ENCODE measurements at regions not wholly inside any gene's neighbourhood (a gene's known extent, or its start where the extent isn't known, plus 50 kb on each side); places are given as distances from the start of the nearest gene placed in this dataset.

DNA sequence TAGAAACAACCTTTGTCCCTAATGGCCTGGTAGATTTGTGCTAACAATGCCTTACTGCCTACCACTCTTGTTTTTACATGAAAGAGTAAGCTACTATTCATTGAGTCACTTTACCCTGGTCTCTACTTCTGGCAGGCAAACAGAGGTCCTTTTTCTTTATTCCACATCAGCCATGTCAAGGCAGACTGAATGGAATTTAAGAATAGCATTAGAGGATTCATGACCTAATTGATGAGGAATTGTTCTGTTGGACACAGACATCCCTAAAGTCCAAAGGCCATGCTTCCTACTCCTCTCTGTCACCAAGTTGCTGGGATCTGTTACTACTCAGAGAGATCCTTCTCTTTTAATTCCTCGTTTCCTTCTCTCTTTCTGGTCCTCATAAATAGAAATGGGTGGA is 229.1 kb upstream of the ZP4 start:
- TF ChIP-seq ZNF776 (tag by site-specific recombination; IDR thresholded peaks at IDR 0.05; ENCODE audit: borderline replicate concordance) (no peak), PRDM1 (tag by site-specific recombination; IDR thresholded peaks at IDR 0.05) (no peak), ZNF112 (tag by site-specific recombination; IDR thresholded peaks at IDR 0.05) (no peak), YY1 (tag by site-specific recombination; IDR thresholded peaks at IDR 0.05) (no peak), ZNF830 (tag by site-specific recombination; IDR thresholded peaks at IDR 0.05; ENCODE audit: low read depth) (no peak), ZSCAN23 (tag by site-specific recombination; IDR thresholded peaks at IDR 0.05) (no peak), ZNF423 (tag by site-specific recombination; IDR thresholded peaks at IDR 0.05) (no peak), ZNF311 (tag by site-specific recombination; IDR thresholded peaks at IDR 0.05; ENCODE audit: borderline replicate concordance) (no peak)
- TF ChIP-seq, protein P1, sequence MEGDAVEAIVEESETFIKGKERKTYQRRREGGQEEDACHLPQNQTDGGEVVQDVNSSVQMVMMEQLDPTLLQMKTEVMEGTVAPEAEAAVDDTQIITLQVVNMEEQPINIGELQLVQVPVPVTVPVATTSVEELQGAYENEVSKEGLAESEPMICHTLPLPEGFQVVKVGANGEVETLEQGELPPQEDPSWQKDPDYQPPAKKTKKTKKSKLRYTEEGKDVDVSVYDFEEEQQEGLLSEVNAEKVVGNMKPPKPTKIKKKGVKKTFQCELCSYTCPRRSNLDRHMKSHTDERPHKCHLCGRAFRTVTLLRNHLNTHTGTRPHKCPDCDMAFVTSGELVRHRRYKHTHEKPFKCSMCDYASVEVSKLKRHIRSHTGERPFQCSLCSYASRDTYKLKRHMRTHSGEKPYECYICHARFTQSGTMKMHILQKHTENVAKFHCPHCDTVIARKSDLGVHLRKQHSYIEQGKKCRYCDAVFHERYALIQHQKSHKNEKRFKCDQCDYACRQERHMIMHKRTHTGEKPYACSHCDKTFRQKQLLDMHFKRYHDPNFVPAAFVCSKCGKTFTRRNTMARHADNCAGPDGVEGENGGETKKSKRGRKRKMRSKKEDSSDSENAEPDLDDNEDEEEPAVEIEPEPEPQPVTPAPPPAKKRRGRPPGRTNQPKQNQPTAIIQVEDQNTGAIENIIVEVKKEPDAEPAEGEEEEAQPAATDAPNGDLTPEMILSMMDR (tag by site-specific recombination; IDR thresholded peaks at IDR 0.05) = no peak
- TF ChIP-seq, protein P2, sequence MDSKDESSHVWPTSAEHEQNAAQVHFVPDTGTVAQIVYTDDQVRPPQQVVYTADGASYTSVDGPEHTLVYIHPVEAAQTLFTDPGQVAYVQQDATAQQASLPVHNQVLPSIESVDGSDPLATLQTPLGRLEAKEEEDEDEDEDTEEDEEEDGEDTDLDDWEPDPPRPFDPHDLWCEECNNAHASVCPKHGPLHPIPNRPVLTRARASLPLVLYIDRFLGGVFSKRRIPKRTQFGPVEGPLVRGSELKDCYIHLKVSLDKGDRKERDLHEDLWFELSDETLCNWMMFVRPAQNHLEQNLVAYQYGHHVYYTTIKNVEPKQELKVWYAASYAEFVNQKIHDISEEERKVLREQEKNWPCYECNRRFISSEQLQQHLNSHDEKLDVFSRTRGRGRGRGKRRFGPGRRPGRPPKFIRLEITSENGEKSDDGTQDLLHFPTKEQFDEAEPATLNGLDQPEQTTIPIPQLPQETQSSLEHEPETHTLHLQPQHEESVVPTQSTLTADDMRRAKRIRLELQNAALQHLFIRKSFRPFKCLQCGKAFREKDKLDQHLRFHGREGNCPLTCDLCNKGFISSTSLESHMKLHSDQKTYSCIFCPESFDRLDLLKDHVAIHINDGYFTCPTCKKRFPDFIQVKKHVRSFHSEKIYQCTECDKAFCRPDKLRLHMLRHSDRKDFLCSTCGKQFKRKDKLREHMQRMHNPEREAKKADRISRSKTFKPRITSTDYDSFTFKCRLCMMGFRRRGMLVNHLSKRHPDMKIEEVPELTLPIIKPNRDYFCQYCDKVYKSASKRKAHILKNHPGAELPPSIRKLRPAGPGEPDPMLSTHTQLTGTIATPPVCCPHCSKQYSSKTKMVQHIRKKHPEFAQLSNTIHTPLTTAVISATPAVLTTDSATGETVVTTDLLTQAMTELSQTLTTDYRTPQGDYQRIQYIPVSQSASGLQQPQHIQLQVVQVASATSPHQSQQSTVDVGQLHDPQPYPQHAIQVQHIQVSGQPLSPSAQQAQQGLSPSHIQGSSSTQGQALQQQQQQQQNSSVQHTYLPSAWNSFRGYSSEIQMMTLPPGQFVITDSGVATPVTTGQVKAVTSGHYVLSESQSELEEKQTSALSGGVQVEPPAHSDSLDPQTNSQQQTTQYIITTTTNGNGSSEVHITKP (tag by site-specific recombination; IDR thresholded peaks at IDR 0.05) = no peak
- TF ChIP-seq, protein P3, sequence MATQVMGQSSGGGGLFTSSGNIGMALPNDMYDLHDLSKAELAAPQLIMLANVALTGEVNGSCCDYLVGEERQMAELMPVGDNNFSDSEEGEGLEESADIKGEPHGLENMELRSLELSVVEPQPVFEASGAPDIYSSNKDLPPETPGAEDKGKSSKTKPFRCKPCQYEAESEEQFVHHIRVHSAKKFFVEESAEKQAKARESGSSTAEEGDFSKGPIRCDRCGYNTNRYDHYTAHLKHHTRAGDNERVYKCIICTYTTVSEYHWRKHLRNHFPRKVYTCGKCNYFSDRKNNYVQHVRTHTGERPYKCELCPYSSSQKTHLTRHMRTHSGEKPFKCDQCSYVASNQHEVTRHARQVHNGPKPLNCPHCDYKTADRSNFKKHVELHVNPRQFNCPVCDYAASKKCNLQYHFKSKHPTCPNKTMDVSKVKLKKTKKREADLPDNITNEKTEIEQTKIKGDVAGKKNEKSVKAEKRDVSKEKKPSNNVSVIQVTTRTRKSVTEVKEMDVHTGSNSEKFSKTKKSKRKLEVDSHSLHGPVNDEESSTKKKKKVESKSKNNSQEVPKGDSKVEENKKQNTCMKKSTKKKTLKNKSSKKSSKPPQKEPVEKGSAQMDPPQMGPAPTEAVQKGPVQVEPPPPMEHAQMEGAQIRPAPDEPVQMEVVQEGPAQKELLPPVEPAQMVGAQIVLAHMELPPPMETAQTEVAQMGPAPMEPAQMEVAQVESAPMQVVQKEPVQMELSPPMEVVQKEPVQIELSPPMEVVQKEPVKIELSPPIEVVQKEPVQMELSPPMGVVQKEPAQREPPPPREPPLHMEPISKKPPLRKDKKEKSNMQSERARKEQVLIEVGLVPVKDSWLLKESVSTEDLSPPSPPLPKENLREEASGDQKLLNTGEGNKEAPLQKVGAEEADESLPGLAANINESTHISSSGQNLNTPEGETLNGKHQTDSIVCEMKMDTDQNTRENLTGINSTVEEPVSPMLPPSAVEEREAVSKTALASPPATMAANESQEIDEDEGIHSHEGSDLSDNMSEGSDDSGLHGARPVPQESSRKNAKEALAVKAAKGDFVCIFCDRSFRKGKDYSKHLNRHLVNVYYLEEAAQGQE (tag by site-specific recombination; IDR thresholded peaks at IDR 0.05) = no peak
- TF ChIP-seq, protein P4, sequence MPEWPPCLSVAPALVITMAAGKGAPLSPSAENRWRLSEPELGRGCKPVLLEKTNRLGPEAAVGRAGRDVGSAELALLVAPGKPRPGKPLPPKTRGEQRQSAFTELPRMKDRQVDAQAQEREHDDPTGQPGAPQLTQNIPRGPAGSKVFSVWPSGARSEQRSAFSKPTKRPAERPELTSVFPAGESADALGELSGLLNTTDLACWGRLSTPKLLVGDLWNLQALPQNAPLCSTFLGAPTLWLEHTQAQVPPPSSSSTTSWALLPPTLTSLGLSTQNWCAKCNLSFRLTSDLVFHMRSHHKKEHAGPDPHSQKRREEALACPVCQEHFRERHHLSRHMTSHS (tag by site-specific recombination; IDR thresholded peaks at IDR 0.05) = no peak
